Endodermal cell (in vitro differentiated cells): ENCODE measurements at regions not wholly inside any gene's neighbourhood (a gene's known extent, or its start where the extent isn't known, plus 50 kb on each side); places are given as distances from the start of the nearest gene placed in this dataset.

Experiments used
- DNase-seq: peaks from one replicate; pipeline ENCODE4 v3.0.0-alpha.2; 2017
- H3K27ac ChIP-seq: 2 replicates; pipeline ENCODE4 v1.5.1; 2013; ENCODE audit warnings: mild to moderate bottlenecking, low read depth, low read length, moderate library complexity
- H3K27me3 ChIP-seq: 2 replicates; pipeline ENCODE4 v1.6.1; 2013; ENCODE audit warnings: mild to moderate bottlenecking, low read length, moderate library complexity; ENCODE audit not compliant: insufficient read depth, control insufficient read depth, poor library complexity, severe bottlenecking
- H3K36me3 ChIP-seq: 2 replicates; pipeline ENCODE4 v1.7.0; 2013; ENCODE audit warnings: mild to moderate bottlenecking, low read length, moderate library complexity; ENCODE audit not compliant: control insufficient read depth, insufficient read depth
- H3K4me1 ChIP-seq: one replicate; pipeline ENCODE4 v1.7.0; 2013; ENCODE audit warnings: low read length; ENCODE audit not compliant: control insufficient read depth, insufficient read depth
- H3K4me3 ChIP-seq: 2 replicates; pipeline ENCODE4 v1.5.1; 2013; ENCODE audit warnings: mild to moderate bottlenecking, low read length, moderate library complexity
- H3K9ac ChIP-seq: 2 replicates; pipeline ENCODE4 v1.6.1; 2013; ENCODE audit warnings: mild to moderate bottlenecking, low read length, moderate library complexity; ENCODE audit not compliant: poor library complexity, severe bottlenecking; ENCODE audit errors: extremely low read depth
- H3K9me3 ChIP-seq: 2 replicates; pipeline ENCODE4 v1.6.1; 2013; ENCODE audit warnings: mild to moderate bottlenecking, low read length, moderate library complexity; ENCODE audit not compliant: control insufficient read depth
- H3K27ac Mint-ChIP-seq: 2 replicates; pipeline ENCODE4 v1.8.0; 2020; ENCODE audit warnings: mixed read lengths
- H3K27me3 Mint-ChIP-seq: 2 replicates; pipeline ENCODE4 v1.8.0; 2021; ENCODE audit warnings: mild to moderate bottlenecking, mixed read lengths; ENCODE audit not compliant: insufficient read depth
- H3K36me3 Mint-ChIP-seq: 2 replicates; pipeline ENCODE4 v1.8.0; 2020; ENCODE audit warnings: low read depth, mixed read lengths
- H3K4me1 Mint-ChIP-seq: 2 replicates; pipeline ENCODE4 v1.8.0; 2020; ENCODE audit warnings: mixed read lengths
- H3K4me3 Mint-ChIP-seq: 2 replicates; pipeline ENCODE4 v1.8.0; 2020; ENCODE audit warnings: mild to moderate bottlenecking, moderate library complexity, mixed read lengths
- H3K9me3 Mint-ChIP-seq: 2 replicates; pipeline ENCODE4 v1.8.0; 2020; ENCODE audit warnings: mild to moderate bottlenecking, mixed read lengths
- WGBS, 2 experiments: methylation state at CpG; one replicate each; pipeline versions ENCODE4 v1.1.5 to v1.1.7; 2013; ENCODE audit warnings: missing lambda C conversion rate in 2 of 2, mixed read lengths in 1 of 2; ENCODE audit not compliant: insufficient coverage in 1 of 2, insufficient read length in 1 of 2; 5-methylcytosine and 5-hydroxymethylcytosine counted together
- TF ChIP-seq, protein P1 (sequence below): fragments of 200-600 bp; sonication (generic); conservative IDR thresholded peaks from 2 replicates; pipeline ENCODE4 v1.5.0; 2021; ENCODE audit warnings: antibody characterized with exemption, mild to moderate bottlenecking

DNA sequence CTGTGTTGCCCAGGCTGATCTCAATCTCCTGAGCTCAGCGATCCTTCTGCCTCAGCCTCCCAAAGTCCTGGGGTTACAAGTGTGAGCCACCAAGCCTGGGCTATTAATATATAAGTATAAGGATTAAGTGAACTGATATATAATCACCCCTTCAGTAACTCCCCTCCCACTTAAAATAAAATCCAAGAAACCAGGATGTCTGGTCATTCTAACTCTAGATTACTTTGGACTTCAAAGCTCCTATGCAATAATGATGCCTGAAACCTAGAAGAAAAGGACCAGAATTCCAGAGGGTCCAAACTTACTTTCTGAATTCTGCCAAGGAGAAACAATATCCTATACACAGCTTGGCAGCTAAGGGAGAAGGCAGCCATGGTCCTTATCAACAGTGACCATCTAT, 206.8 kb upstream of the ZNF217 start:
- H3K27me3 Mint-ChIP-seq, result peaks cover 2% of the 10 kb centered on the region
- Histone ChIP-seq H3K27me3 (no peaks in the 10 kb centered on the region), H3K4me3 (no peak overlapping the region), H3K36me3 (no peaks in the 10 kb centered on the region), H3K9ac (no peak overlapping the region), H3K4me1 (peaks cover 5% of the 10 kb centered on the region), H3K27ac (no peak overlapping the region), H3K9me3 (no peaks in the 10 kb centered on the region)
- H3K9me3 Mint-ChIP-seq, result no peaks in the 10 kb centered on the region
- WGBS, 2 experiments, result 100% methylated on average over 1 of the region's 1 CpG; no CpG with 5 or more reads in 1 of the 2 experiments
- no peak overlapping the region for H3K4me3 Mint-ChIP-seq
- H3K27ac Mint-ChIP-seq, result peak overlapping the region; percentile 36
- no peak for DNase-seq
- TF ChIP-seq, protein P1, sequence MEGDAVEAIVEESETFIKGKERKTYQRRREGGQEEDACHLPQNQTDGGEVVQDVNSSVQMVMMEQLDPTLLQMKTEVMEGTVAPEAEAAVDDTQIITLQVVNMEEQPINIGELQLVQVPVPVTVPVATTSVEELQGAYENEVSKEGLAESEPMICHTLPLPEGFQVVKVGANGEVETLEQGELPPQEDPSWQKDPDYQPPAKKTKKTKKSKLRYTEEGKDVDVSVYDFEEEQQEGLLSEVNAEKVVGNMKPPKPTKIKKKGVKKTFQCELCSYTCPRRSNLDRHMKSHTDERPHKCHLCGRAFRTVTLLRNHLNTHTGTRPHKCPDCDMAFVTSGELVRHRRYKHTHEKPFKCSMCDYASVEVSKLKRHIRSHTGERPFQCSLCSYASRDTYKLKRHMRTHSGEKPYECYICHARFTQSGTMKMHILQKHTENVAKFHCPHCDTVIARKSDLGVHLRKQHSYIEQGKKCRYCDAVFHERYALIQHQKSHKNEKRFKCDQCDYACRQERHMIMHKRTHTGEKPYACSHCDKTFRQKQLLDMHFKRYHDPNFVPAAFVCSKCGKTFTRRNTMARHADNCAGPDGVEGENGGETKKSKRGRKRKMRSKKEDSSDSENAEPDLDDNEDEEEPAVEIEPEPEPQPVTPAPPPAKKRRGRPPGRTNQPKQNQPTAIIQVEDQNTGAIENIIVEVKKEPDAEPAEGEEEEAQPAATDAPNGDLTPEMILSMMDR, result no peak
- H3K36me3 Mint-ChIP-seq, result no peaks in the 10 kb centered on the region
- peaks cover 29% of the 10 kb centered on the region for H3K4me1 Mint-ChIP-seq

DNA sequence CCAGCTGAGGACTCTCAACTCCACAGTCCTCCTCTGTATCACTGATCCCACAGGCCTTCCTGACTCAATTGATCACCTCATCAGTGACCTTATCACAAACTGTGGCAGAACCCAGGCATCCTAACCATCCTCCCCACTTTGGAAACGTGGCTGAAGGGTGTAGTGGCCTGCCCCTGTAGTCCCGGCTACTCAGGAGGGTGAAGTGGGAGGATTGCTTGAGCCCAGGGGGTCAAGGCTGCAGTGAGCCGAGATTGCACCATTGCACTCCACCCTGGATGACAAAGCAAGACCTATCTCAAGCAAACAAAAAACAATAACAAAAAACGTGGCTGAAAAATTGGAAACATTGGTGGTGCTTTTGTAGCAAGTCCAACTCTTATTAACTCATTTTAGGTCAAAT, 203.4 kb upstream of the ZNF217 start:
- H3K27ac Mint-ChIP-seq, result no peak overlapping the region
- no peaks in the 10 kb centered on the region for H3K36me3 ChIP-seq
- H3K4me3 ChIP-seq, result no peak overlapping the region
- H3K4me1 Mint-ChIP-seq, result peaks cover 26% of the 10 kb centered on the region
- no peaks in the 10 kb centered on the region for H3K27me3 ChIP-seq
- no peak overlapping the region for H3K9ac ChIP-seq
- no peak for DNase-seq
- H3K27ac ChIP-seq, result no peak overlapping the region
- H3K9me3 Mint-ChIP-seq, result peaks cover 1% of the 10 kb centered on the region
- peaks cover 2% of the 10 kb centered on the region for H3K27me3 Mint-ChIP-seq
- H3K4me3 Mint-ChIP-seq, result no peak overlapping the region
- 90 to 100% methylated on average over 2 to 4 of the region's 4 CpGs for WGBS, 2 experiments
- peaks cover 5% of the 10 kb centered on the region for H3K4me1 ChIP-seq
- TF ChIP-seq, protein P1, result no peak
- H3K36me3 Mint-ChIP-seq, result no peaks in the 10 kb centered on the region
- no peaks in the 10 kb centered on the region for H3K9me3 ChIP-seq

DNA sequence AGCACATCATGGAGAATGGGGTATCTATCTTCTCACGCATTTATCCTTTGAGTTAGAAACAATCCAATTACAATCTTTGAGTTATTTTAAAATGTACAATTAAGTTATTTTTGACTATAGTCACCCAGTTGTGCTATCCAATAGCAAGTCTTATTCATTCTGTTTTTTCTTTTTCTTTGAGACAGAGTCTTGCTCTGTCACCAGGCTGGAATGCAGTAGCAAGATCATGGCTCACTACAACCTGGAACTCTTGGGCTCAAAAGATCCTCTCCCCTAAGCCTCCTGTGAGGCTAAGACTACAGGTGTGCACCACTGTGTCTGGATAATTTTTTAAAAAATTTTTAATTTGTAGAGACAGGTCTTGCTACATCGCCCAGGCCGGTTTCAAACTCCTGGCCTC, 201.5 kb upstream of the ZNF217 start:
- WGBS, 2 experiments, result 94% methylated on average over 2 of the region's 3 CpGs
- no peak overlapping the region for H3K27ac ChIP-seq
- TF ChIP-seq, protein P1, result no peak

More for the DNA sequence above, 201.5 kb upstream of the ZNF217 start:
- H3K4me3 Mint-ChIP-seq, result no peak overlapping the region
- H3K4me1 ChIP-seq, result no peaks in the 10 kb centered on the region
- no peaks in the 10 kb centered on the region for H3K36me3 ChIP-seq
- no peak overlapping the region for H3K27ac Mint-ChIP-seq
- peaks cover 1% of the 10 kb centered on the region for H3K9me3 Mint-ChIP-seq
- H3K27me3 ChIP-seq, result no peaks in the 10 kb centered on the region
- no peaks in the 10 kb centered on the region for H3K9me3 ChIP-seq
- DNase-seq, result no peak
- no peak overlapping the region for H3K9ac ChIP-seq
- H3K4me3 ChIP-seq, result no peak overlapping the region
- no peaks in the 10 kb centered on the region for H3K36me3 Mint-ChIP-seq
- H3K4me1 Mint-ChIP-seq, result peaks cover 19% of the 10 kb centered on the region
- peaks cover 2% of the 10 kb centered on the region for H3K27me3 Mint-ChIP-seq
